ENCODE measurements at regions not wholly inside any gene's neighbourhood (a gene's known extent, or its start where the extent isn't known, plus 50 kb on each side); places are given as distances from the start of the nearest gene placed in this dataset.

- DNase-seq: peak in 2 of 56 donors; percentile 23 to 44
Measured at GRCh38 chr12:132439333-132439904, 50.5 kb upstream of the FBRSL1 start.

DNA sequence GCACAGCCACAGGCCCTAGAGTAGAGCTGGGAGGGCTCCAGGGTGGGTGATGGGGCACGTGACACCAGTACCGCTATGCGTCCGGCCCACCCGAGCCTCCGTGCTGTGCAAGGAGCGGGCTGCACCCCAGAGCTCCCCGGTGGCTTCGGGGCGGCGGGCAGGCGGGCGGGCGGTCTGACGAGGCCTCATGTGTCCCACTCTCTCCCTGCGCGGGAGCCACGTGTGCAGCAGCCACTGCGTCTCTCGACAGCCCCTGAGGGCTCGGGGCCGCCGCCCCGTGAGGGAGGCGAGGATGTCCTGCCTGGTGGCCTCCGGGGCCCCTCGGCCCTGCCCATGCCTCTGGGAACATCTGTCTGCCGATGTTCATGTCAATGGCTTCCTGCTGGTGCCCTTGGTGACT is 51.2 kb upstream of the FBRSL1 start:
- DNase-seq: no peak

DNA sequence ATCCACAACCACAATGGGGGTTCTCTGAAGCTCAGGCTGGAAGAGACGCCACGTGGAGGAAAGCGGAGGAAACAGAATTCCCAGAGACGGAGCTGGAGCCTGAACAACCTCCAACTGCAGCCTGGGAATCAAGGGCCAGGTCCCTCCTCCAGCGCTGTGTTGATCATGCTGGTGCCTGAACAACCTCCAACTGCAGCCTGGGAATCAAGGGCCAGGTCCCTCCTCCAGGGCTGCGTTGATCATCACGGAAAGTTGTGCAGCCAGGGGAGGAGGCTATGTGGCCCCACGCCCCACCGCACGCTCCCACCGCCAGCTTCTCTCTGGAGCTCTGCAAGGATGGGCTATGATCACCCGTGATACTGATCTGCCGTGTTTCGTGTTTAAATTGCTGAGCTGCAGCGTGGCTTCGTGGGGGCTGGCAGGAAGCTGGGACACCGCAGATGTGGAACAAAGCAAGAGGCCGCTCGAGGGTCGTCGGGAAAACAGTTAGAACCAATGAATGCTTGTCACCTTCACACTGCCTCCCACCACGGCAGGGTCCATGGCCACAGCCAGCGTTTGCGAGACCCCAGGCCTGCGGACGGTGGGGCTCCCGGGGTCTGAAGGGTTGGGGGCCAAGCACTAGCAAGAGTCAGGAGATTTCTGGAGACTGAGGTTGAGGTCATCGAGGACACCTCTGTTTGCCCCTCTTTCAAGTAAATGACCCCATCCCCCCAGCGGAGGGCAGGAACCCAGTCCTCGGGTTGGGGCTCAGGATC is 51.8 kb upstream of the FBRSL1 start:
- DNase-seq: no peak

GRCh38 chr12:132437252-132437932 is 52.6 kb upstream of the FBRSL1 start:
- no peak for DNase-seq

GRCh38 chr12:132436791-132437251 is 53.1 kb upstream of the FBRSL1 start:
- DNase-seq: no peak

GRCh38 chr12:132435486-132436187 is 54.3 kb upstream of the FBRSL1 start:
- DNase-seq: no peak

GRCh38 chr12:132433641-132434395 is 56.1 kb upstream of the FBRSL1 start:
- no peak for DNase-seq

- peak in 3 of 56 donors; percentile 23 to 48 (median 25) for DNase-seq
Measured at GRCh38 chr12:132432721-132433577, 57.0 kb upstream of the FBRSL1 start.

GRCh38 chr12:132432126-132432705 is 57.7 kb upstream of the FBRSL1 start:
- no peak for DNase-seq

GRCh38 chr12:132430838-132431774 is 58.8 kb upstream of the FBRSL1 start:
- DNase-seq: no peak

- DNase-seq: no peak
Measured at GRCh38 chr12:132429946-132430643, 59.9 kb upstream of the FBRSL1 start.

- peak in 1 of 56 donors; percentile 18 for DNase-seq
Measured at GRCh38 chr12:132429602-132429945, 60.4 kb upstream of the FBRSL1 start.

- DNase-seq: peak in 1 of 56 donors; percentile 33
Measured at GRCh38 chr12:132428936-132429601, 60.9 kb upstream of the FBRSL1 start.

DNA sequence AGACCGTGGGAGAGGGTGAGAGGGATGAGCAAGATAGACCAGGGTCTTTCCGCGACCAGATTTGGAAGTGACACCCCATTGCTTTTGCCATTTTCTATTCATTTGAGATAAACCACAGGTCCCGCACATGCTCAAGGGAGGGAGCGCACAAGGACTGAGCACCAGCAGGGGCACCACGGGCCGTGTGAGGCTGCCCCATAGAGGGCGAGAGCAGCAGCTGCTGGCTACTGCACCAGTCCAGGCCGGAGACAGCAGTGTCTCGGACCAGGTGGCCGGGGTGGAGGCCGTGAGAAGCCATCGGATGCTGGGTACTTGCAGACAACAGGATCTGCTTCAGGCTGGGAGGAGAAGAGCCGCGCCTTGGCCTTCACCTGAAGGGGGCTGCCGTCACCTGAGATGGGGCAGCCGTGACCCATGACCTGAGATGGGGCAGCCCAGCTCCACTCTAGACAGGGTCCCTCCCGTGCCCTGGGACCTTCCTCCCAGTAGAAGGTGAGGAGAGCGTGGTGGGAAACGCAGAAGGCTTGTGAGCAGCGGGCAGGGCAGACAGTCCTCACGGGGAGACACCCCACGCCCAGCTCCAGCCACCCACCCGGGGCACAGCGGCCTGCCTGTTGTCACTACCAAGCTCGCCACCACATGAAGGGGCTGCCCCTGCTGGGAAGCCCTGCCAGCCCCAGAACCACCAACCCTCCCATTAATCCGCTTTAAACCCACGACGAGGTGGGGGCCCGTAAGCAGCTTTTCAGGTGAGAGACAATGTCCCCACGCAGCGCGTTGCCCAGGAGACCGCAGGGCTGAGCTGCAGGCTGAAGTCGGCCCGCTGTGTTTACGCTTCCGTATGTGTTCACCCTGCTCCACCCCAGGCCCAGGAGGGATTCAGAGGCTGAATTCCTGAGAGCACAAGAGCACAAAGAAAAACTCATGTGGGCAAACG is 61.7 kb upstream of the FBRSL1 start:
- DNase-seq: no peak

- DNase-seq: no peak
Measured at GRCh38 chr12:132427174-132427768, 62.7 kb upstream of the FBRSL1 start.
